B cell (primary cell): ENCODE measurements at regions not wholly inside any gene's neighbourhood (a gene's known extent, or its start where the extent isn't known, plus 50 kb on each side); places are given as distances from the start of the nearest gene placed in this dataset.

Experiments used
- ATAC-seq: fragments of 200-7000 bp; cut with Tn5 transposase; one replicate; pipeline ENCODE4 v1.10.0; 2021; ENCODE audit warnings: low read depth, mild to moderate bottlenecking, moderate number of reproducible peaks, moderate library complexity
- CTCF ChIA-PET: fragments of 350-600 bp; sonication (Branson Sonifier 250); formaldehyde crosslinking; loops from one replicate; lab custom pipeline; 2021; ENCODE audit warnings: antibody characterized with exemption, inconsistent platforms; lab: Charles Lee
- POLR2A ChIA-PET: fragments of 350-600 bp; sonication (Branson Sonifier 250); formaldehyde crosslinking; loops from one replicate; lab custom pipeline; 2021; ENCODE audit warnings: antibody characterized with exemption; lab: Charles Lee
- DNase-seq: peaks from one replicate; pipeline ENCODE4 v3.0.0; 2013
- H2AFZ ChIP-seq: 2 replicates; pipeline ENCODE4 v1.6.1; 2012; ENCODE audit warnings: mild to moderate bottlenecking, low read depth, low read length; ENCODE audit not compliant: insufficient read depth, poor library complexity, severe bottlenecking
- H3K27ac ChIP-seq, 2 donors: 1 replicate in 1 of 2; 2 replicates in 1 of 2; pipeline ENCODE4 v1.5.1; 2012 to 2013; ENCODE audit warnings: low read length in 2 of 2, mild to moderate bottlenecking in 2 of 2, moderate library complexity in 1 of 2
- H3K27me3 ChIP-seq, 4 experiments: fragments of 200-600 bp in 1 of 4; sonication (generic) in 1 of 4; replicated peaks in 1 of 4; 1 replicate in 2 of 4; 2 replicates in 2 of 4; pipeline versions ENCODE4 v1.6.1 to v1.7.0; 2013 to 2016; ENCODE audit warnings: low read length in 3 of 4, mild to moderate bottlenecking in 2 of 4, mixed read lengths in 1 of 4, moderate library complexity in 1 of 4; ENCODE audit not compliant: insufficient read depth in 4 of 4, control insufficient read depth in 3 of 4; ENCODE audit errors: control extremely low read depth in 1 of 4
- H3K36me3 ChIP-seq, 2 experiments: replicated peaks in 1 of 2; 1 replicate in 1 of 2; 2 replicates in 1 of 2; pipeline versions ENCODE4 v1.6.1 to v1.7.1; 2013; ENCODE audit warnings: low read length in 1 of 2; ENCODE audit not compliant: insufficient read depth in 2 of 2, control insufficient read depth in 1 of 2; ENCODE audit errors: control extremely low read depth in 1 of 2, extremely low read depth in 1 of 2
- H3K4me1 ChIP-seq, 2 donors: fragments of 200-600 bp in 1 of 2; sonication (generic) in 1 of 2; 1 replicate in 1 of 2; 2 replicates in 1 of 2; pipeline versions ENCODE4 v1.5.1 to v1.6.1; 2013 to 2017; ENCODE audit warnings: low read length in 2 of 2; ENCODE audit not compliant: control insufficient read depth in 2 of 2, insufficient read depth in 2 of 2
- H3K4me2 ChIP-seq: replicated peaks from 2 replicates; pipeline ENCODE3; 2012; ENCODE audit warnings: mild to moderate bottlenecking, low read depth, low read length; ENCODE audit not compliant: poor library complexity, severe bottlenecking
- H3K4me3 ChIP-seq, 5 experiments: fragments of 200-600 bp in 1 of 5; sonication (generic) in 1 of 5; 1 replicate in 3 of 5; 2 replicates in 2 of 5; pipeline versions ENCODE4 v1.5.1 to v1.7.0; 2011 to 2016; ENCODE audit warnings: low read length in 4 of 5, mild to moderate bottlenecking in 4 of 5, low read depth in 2 of 5, control low read depth in 1 of 5, moderate library complexity in 1 of 5; ENCODE audit not compliant: insufficient read depth in 1 of 5; ENCODE audit errors: control extremely low read depth in 1 of 5, extremely low read depth in 1 of 5
- H3K79me2 ChIP-seq: fragments of 200-600 bp; sonication (generic); one replicate; pipeline ENCODE4 v1.6.0; 2016; ENCODE audit warnings: low read length; ENCODE audit not compliant: control insufficient read depth, insufficient read depth
- H3K9ac ChIP-seq: fragments of 200-600 bp; sonication (generic); 2 replicates; pipeline ENCODE4 v1.6.1; 2017; ENCODE audit warnings: mild to moderate bottlenecking, low read length, moderate library complexity
- H3K9me3 ChIP-seq, 3 donors: one replicate each; pipeline versions ENCODE4 v1.6.1 to v1.7.1; 2013; ENCODE audit warnings: low read length in 2 of 3; ENCODE audit not compliant: control insufficient read depth in 2 of 3, insufficient read depth in 1 of 3; ENCODE audit errors: control extremely low read depth in 1 of 3
- H4K20me1 ChIP-seq: 2 replicates; pipeline ENCODE4 v1.6.0; 2012; ENCODE audit warnings: mild to moderate bottlenecking, low read length; ENCODE audit not compliant: insufficient read depth, control insufficient read depth, poor library complexity, severe bottlenecking
- H3K27ac Mint-ChIP-seq: one replicate; pipeline ENCODE4 v1.8.0; 2021; ENCODE audit warnings: mixed read lengths
- H3K27me3 Mint-ChIP-seq: one replicate; pipeline ENCODE4 v1.8.0; 2021; ENCODE audit warnings: mixed read lengths
- H3K4me1 Mint-ChIP-seq: one replicate; pipeline ENCODE4 v1.8.0; 2021; ENCODE audit warnings: mixed read lengths
- H3K4me3 Mint-ChIP-seq: one replicate; pipeline ENCODE4 v1.8.0; 2021; ENCODE audit warnings: mixed read lengths
- H3K9me3 Mint-ChIP-seq: one replicate; pipeline ENCODE4 v1.8.0; 2022; ENCODE audit warnings: mixed read lengths; ENCODE audit not compliant: insufficient read depth
- CTCF ChIP-seq: fragments of 200-600 bp; IDR thresholded peaks from one replicate; pipeline ENCODE4 v1.8.0; 2022; ENCODE audit warnings: antibody characterized with exemption, mild to moderate bottlenecking
- EZH2 ChIP-seq: IDR thresholded peaks from 2 replicates; pipeline ENCODE4 v1.6.1; 2012; ENCODE audit warnings: borderline replicate concordance, low read depth, mild to moderate bottlenecking, moderate library complexity, low read length; ENCODE audit not compliant: insufficient read depth, poor library complexity, severe bottlenecking
- WGBS: methylation state at CpG from one replicate; pipeline ENCODE4 v1.1.5; 2013; ENCODE audit warnings: missing lambda C conversion rate; ENCODE audit not compliant: insufficient coverage; 5-methylcytosine and 5-hydroxymethylcytosine counted together
- intact Hi-C: fragments of 100-400 bp; cut with micrococcal nuclease; formaldehyde crosslinking; loops from one replicate; pipeline ENCODE4 v1.10.0; 2022

GRCh38 chr18:64444819-64445218 is 295.9 kb upstream of the LINC00305 start:
- Mint-ChIP-seq H3K27me3 (peaks cover 4% of the 10 kb centered on the region), H3K4me3 (no peak overlapping the region), H3K4me1 (no peaks in the 10 kb centered on the region), H3K9me3 (no peaks in the 10 kb centered on the region), H3K27ac (no peak overlapping the region)
- Histone ChIP-seq H3K36me3 (no peaks in the 10 kb centered on the region), H3K9me3 (no peaks in the 10 kb centered on the region), H4K20me1 (no peaks in the 10 kb centered on the region), H3K27me3 (no peaks in the 10 kb centered on the region), H2AFZ (no peak overlapping the region), H3K27ac (no peak overlapping the region), H3K4me3 (no peak overlapping the region), H3K79me2 (no peaks in the 10 kb centered on the region), H3K4me1 (no peaks in the 10 kb centered on the region), H3K4me2 (no peak overlapping the region), H3K9ac (no peak overlapping the region)
- intact Hi-C loops: no loop called here
- CTCF ChIA-PET: no interaction called here
- no peak for TF ChIP-seq EZH2
- no peak for TF ChIP-seq CTCF
- POLR2A ChIA-PET: no interaction called here
- 0% methylated on average over 1 of the region's 2 CpGs for WGBS
- no peak for ATAC-seq
- no peak for DNase-seq

GRCh38 chr18:64438178-64438577 is 289.3 kb upstream of the LINC00305 start:
- WGBS: 50% methylated on average over 1 of the region's 4 CpGs
- intact Hi-C loops: no loop called here
- Mint-ChIP-seq H3K4me3 (no peak overlapping the region), H3K9me3 (peaks cover 14% of the 10 kb centered on the region), H3K27ac (no peak overlapping the region), H3K27me3 (peaks cover 4% of the 10 kb centered on the region), H3K4me1 (no peaks in the 10 kb centered on the region)
- peaks cover 0 to 11% (median 0%) of the 10 kb centered on the region in 3 donors for H3K9me3 ChIP-seq
- H3K27me3 ChIP-seq: no peaks in the 10 kb centered on the region
- H4K20me1 ChIP-seq: no peaks in the 10 kb centered on the region
- TF ChIP-seq EZH2 (no peak), CTCF (no peak)
- H3K27ac ChIP-seq: no peak overlapping the region
- ChIA-PET POLR2A (no interaction called here), CTCF (no interaction called here)
- no peaks in the 10 kb centered on the region for H3K36me3 ChIP-seq
- ATAC-seq (no peak), DNase-seq (no peak)
- H3K4me3 ChIP-seq: no peak overlapping the region
- H3K4me2 ChIP-seq: no peak overlapping the region
- H2AFZ ChIP-seq: no peak overlapping the region
- H3K79me2 ChIP-seq: no peaks in the 10 kb centered on the region
- H3K9ac ChIP-seq: no peak overlapping the region
- H3K4me1 ChIP-seq: no peaks in the 10 kb centered on the region
